HepG2 (cell line): ENCODE measurements at regions not wholly inside any gene's neighbourhood (a gene's known extent, or its start where the extent isn't known, plus 50 kb on each side); places are given as distances from the start of the nearest gene placed in this dataset.

Experiments used
- ATF6 ChIP-seq: sonication (generic); formaldehyde crosslinking; conservative IDR thresholded peaks from 2 replicates; pipeline ENCODE4 v1.4.0; 2020; ENCODE audit warnings: missing genetic modification reagents
- HOMEZ ChIP-seq: IDR thresholded peaks from 2 replicates; pipeline ENCODE4 v1.6.1; 2016; ENCODE audit warnings: low read depth
- REST ChIP-seq, 2 experiments: IDR thresholded peaks; 2 replicates each; pipeline ENCODE4 v1.6.1; 2011 to 2012; ENCODE audit warnings: low read length in 2 of 2, borderline replicate concordance in 1 of 2, low read depth in 1 of 2, mild to moderate bottlenecking in 1 of 2, moderate library complexity in 1 of 2
- TP53 ChIP-seq: sonication (generic); formaldehyde crosslinking; conservative IDR thresholded peaks from 2 replicates; pipeline ENCODE4 v1.4.0; 2020; ENCODE audit warnings: missing genetic modification reagents
- USF2 ChIP-seq, 2 experiments: sonication (generic) in 1 of 2; formaldehyde crosslinking in 1 of 2; IDR thresholded peaks; 2 replicates each; pipeline versions ENCODE4 v1.5.1 to v1.6.1; 2011 to 2020; ENCODE audit warnings: borderline replicate concordance in 1 of 2, low read depth in 1 of 2, low read length in 1 of 2, mild to moderate bottlenecking in 1 of 2, missing genetic modification reagents in 1 of 2, moderate library complexity in 1 of 2
- ZXDC ChIP-seq: sonication (generic); formaldehyde crosslinking; IDR thresholded peaks from 2 replicates; pipeline ENCODE4 v1.5.0; 2020; ENCODE audit warnings: mild to moderate bottlenecking, missing genetic modification reagents

- TF ChIP-seq USF2 (IDR thresholded peaks at IDR 0.05; ENCODE audit: low read depth, low read length) = no peak
- no peak for TF ChIP-seq USF2 (CRISPR knock-in tag; IDR thresholded peaks at IDR 0.05; ENCODE audit: borderline replicate concordance)
- no peak for TF ChIP-seq HOMEZ (CRISPR knock-in tag)
- no peak for TF ChIP-seq ZXDC
- TF ChIP-seq REST (IDR thresholded peaks at IDR 0.05; ENCODE audit: borderline replicate concordance in 1 of 2, low read depth in 1 of 2, low read length in 2 of 2) = no peak
- no peak for TF ChIP-seq ATF6
- no peak for TF ChIP-seq TP53
Measured at GRCh38 chr1:60753036-60753900, 329.1 kb upstream of the NFIA start (continued).
